ENCODE measurements at regions not wholly inside any gene's neighbourhood (a gene's known extent, or its start where the extent isn't known, plus 50 kb on each side); places are given as distances from the start of the nearest gene placed in this dataset.
"Not testable (repeated sequence)": the region's sequence is repeated elsewhere in the genome, so short reads cannot be mapped to it uniquely, and the experiment has no call there.

DNA sequence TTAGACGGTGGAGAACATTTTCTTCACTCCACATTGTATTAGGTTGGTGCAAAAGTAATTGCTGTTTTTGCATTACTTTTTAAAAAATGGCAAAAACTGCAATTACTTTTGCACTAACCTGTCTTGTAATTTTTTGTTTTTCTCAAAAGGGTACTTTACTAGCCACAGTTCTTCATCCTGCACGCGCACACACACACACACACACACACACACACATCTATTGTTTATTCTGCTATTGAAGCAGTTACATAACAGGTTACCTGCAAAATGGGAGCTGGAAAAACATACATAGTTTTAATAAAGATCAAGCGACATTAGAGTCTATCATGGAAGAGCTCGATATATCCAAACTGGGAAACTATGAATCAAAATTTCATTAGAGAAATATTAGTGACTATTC lies 235.2 kb downstream of the SIM1 start:
- in situ Hi-C loops (cut with HindIII; ENCODE audit: low sequenced_read_pairs), result no loop called here

GRCh38 chr6:100228834-100229441 lies 234.9 kb upstream of the MCHR2 start:
- in situ Hi-C loops (cut with HindIII; ENCODE audit: low sequenced_read_pairs), result no loop called here

DNA sequence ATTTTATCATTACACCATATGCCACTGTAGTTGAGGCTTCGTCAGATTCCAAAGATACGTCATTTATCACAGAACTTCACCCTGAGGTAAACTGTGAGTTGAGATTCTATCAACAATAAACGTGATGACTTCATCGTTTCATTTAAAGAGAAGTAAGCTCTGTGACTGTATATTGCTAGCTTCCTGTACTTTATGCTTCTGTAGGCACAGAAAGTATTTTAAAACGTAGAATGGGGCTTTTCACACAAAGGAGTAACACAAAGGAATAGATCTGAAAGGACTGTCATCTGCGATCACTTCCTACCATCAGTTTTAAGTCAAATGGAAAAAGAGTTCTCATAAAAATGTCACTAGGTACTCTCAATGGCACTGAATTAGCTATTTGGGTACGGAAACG lies 234.4 kb upstream of the MCHR2 start:
- in situ Hi-C loops (cut with HindIII; ENCODE audit: low sequenced_read_pairs), result no loop called here

GRCh38 chr6:100226811-100227210 lies 232.8 kb upstream of the MCHR2 start:
- in situ Hi-C loops (cut with HindIII; ENCODE audit: low sequenced_read_pairs), result no loop called here

GRCh38 chr6:100223952-100224351 lies 229.9 kb upstream of the MCHR2 start:
- in situ Hi-C loops (cut with HindIII; ENCODE audit: low sequenced_read_pairs), result loop anchor here (5.0 kb wide), 1 partner anchor 42 kb away; no protein-coding TSS in a partner anchor

DNA sequence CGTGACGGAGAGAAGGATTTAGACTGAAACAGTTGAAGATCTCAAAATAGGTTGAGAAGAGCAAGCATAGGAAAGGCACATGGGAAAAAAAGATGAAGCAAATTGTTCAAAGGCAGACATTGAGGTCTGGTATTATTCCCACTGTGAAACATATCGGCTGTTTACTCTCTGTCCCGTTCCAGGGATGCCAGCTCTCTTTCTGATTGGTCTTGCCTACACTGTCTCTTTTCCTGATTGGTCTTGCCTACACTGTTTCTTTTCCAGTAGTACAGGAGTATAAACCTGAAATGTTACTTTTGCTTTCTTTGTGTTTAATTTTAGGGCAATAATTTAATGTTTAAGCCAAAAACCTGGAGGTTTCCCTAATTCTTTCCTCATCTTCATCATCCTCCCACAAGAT lies 226.5 kb upstream of the MCHR2 start:
- in situ Hi-C loops (cut with HindIII; ENCODE audit: low sequenced_read_pairs), result loop anchor here (5.0 kb wide), 1 partner anchor 38 kb away; no protein-coding TSS in a partner anchor

- in situ Hi-C loops (cut with HindIII; ENCODE audit: low sequenced_read_pairs), result no loop called here
Observed at GRCh38 chr6:100217225-100218012, 223.4 kb upstream of the MCHR2 start.

GRCh38 chr6:100216760-100217159 lies 222.7 kb upstream of the MCHR2 start:
- in situ Hi-C loops (cut with HindIII; ENCODE audit: low sequenced_read_pairs), result no loop called here

DNA sequence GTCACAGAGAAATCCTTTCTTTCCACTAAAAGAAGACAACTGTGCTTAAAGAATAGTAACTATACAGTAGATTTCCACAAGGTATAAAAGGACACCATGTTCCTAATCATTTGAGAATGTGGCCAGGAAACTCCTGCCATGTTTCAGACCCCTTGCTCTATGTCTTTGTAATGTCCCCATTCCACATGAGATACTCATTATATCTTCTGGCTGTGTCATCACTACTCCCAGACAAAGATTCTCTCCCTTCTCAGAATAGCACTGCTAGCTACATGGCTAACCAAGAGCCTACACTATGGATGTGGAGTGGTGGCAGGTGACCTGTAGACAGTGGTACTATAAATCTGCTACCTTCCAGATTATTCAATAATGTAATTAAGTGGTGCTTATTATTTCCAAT lies 218.1 kb upstream of the MCHR2 start:
- in situ Hi-C loops (cut with HindIII; ENCODE audit: low sequenced_read_pairs), result no loop called here

DNA sequence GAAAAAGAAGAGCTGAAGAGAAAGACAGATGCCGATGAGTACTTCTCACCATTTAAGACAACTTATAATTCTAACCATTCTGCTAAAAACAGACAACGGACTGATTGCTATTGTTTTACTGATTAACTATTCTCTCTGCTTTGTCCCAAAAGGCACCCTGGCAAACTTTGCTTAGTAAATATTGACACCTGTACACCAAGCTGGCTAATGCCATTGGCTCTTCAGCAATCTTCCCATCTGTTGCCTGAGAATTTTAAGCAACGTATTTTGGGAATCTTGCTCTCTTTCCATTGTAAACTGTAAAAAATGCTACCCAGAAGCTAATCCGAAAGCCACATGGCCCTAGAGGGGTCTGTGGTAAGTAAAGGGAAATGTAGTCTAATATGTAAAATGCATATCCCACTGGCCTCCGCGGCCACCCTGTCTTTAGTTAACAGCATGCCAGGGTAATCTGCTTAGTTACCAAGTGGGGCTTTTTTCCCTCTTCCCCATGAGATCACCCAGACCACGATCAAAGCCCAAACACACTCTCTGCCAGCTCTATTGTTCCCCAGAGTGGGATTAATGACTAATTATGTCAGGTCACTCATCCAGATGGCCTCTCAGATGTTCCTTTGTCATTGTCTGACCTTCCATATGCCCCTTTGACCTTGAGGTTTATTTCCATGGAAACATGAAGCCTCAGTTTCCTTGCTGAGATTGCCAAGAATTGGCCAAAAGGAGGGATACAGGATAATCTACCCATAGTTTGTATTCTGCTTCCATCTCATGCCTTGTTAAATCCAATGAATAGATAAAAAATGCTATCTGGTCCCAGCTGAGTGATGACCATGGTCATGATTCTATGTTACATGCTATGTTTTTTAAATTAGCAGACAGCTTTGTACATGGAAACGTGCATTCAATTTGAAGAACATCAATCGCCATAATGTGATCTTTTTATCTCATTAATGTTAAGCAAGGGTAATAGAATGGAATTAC lies 216.4 kb upstream of the MCHR2 start:
- in situ Hi-C loops (cut with HindIII; ENCODE audit: low sequenced_read_pairs), result no loop called here

DNA sequence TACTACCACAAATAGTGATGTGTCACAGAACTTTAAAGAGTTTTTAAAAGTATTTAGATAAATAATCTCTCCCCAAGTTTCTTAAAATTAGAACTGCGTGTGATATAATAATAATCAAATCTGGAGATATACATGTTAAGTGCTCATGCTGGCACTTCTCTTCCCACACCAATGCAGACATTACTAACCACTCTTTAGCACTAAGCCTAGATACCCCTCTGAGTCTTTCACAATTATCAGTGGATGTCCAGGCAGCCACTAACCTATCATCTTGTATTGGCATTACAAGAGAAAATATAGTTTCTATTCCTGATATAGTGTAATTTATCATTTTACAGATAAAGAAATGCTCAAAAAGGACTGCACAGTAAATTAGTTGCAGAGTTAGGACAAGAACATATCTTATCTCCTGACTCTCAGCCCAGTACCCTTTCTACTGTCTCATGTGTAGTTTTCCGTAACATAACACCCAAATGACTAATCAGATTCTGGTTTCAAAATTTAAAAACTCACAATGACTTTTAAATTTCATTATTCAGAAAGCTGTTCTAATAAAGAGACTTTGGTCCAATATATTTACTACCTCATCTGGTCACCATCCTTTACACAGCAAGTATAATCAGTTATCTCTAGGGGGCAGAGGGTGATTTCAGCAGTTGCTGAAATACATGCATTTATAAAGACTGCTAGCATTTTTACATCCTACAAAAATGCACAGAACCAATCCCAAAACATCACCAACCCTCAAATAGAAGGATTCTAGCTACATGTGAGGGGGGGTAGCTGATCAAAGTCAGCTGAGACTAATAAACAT lies 215.5 kb upstream of the MCHR2 start:
- in situ Hi-C loops (cut with HindIII; ENCODE audit: low sequenced_read_pairs), result no loop called here

GRCh38 chr6:100203400-100203799 lies 209.4 kb upstream of the MCHR2 start:
- in situ Hi-C loops (cut with HindIII; ENCODE audit: low sequenced_read_pairs), result no loop called here

GRCh38 chr6:100202417-100203194 lies 208.6 kb upstream of the MCHR2 start:
- in situ Hi-C loops (cut with HindIII; ENCODE audit: low sequenced_read_pairs), result no loop called here

DNA sequence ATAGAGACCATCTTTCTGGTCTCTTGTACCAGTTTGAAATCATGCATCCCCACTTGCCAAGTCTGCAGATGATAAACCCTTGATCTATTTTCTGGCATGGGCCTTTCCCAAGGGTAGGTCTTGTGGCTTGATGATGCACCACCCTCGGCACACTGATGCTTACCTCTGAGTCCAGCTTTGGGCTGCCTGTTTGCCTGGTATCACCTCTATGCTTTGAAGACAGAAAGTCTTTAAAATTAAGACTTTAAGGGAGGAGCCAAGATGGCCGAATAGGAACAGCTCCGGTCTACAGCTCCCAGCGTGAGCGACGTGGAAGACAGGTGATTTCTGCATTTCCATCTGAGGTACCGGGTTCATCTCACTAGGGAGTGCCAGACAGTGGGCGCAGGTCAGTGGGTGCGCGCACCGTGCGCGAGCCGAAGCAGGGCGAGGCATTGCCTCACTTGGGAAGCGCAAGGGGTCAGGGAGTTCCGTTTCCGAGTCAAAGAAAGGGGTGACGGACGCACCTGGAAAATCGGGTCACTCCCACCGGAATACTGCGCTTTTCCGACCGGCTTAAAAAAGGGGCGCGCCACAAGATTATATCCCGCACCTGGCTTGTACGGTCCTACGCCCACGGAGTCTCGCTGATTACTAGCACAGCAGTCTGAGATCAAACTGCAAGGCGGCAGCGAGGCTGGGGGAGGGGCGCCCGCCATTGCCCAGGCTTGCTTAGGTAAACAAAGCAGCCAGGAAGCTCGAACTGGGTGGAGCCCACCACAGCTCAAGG lies 202.4 kb upstream of the MCHR2 start:
- in situ Hi-C loops (cut with HindIII; ENCODE audit: low sequenced_read_pairs), result not testable (repeated sequence)

DNA sequence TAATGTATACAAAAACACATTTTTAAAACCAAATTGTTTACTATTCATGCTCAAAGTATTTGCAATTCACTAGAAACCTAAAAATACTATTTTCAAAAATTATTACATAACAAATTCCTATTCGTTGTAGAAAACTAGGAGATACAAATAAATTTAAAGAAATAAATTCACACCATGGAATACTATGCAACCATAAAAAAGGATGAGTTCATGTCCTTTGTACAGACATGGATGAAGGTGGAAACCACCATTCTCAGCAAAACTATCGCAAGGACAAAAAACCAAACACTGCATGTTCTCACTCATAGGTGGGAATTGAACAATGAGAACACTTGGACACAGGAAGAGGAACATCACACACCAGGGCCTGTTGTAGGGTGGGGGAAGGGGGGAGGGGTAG lies 201.2 kb upstream of the MCHR2 start:
- in situ Hi-C loops (cut with HindIII; ENCODE audit: low sequenced_read_pairs), result not testable (repeated sequence)

GRCh38 chr6:100194535-100194934 lies 200.5 kb upstream of the MCHR2 start:
- in situ Hi-C loops (cut with HindIII; ENCODE audit: low sequenced_read_pairs), result no loop called here

DNA sequence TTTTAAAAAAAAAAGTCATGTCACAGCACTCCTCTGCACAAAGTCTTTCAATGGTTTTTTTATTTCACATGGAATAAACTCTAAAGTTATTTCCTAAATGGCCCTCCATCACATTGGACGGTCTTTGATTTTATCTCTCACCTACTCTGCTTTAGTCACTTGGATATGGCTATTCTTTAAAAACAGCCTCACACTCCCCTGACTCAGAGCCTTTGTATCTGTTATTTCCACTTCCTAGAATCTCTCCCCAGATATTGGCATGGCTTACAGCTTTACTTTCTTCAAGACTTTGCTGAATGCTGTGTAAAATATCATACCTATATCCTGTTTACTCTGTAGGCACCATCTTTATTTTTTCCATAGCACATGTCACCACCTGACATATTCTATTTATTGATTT lies 194.7 kb upstream of the MCHR2 start:
- in situ Hi-C loops (cut with HindIII; ENCODE audit: low sequenced_read_pairs), result no loop called here

GRCh38 chr6:100186552-100186951 lies 192.5 kb upstream of the MCHR2 start:
- in situ Hi-C loops (cut with HindIII; ENCODE audit: low sequenced_read_pairs), result no loop called here

DNA sequence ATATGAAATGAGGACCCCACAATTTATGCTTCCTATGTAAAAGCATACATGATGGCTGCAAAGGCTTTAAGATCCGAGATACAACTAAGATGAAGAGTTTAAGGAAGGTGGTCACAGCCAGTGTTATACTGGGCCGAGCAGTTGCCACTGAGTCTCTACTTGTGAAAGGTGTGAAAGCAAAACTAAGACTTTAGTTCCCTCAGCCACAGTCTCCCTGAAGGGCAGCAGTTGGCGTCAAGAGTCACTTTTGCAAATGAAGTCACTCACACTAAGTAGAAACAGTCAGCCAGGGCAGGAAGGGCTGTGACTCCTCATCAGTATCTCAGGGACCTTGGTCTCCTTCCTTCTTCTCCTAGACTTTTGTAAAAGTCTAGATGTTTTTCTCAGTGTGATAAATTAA lies 191.6 kb upstream of the MCHR2 start:
- in situ Hi-C loops (cut with HindIII; ENCODE audit: low sequenced_read_pairs), result no loop called here

Measured in endothelial cell of hepatic sinusoid (primary cell).